B cell (primary cell): ENCODE measurements at regions not wholly inside any gene's neighbourhood (a gene's known extent, or its start where the extent isn't known, plus 50 kb on each side); places are given as distances from the start of the nearest gene placed in this dataset.

Experiments
- ATAC-seq: fragments of 200-7000 bp; cut with Tn5 transposase; one replicate; pipeline ENCODE4 v1.10.0; 2021; ENCODE audit warnings: low read depth, mild to moderate bottlenecking, moderate number of reproducible peaks, moderate library complexity
- CTCF ChIA-PET: fragments of 350-600 bp; sonication (Branson Sonifier 250); formaldehyde crosslinking; loops from one replicate; lab custom pipeline; 2021; ENCODE audit warnings: antibody characterized with exemption, inconsistent platforms; lab: Charles Lee
- POLR2A ChIA-PET: fragments of 350-600 bp; sonication (Branson Sonifier 250); formaldehyde crosslinking; loops from one replicate; lab custom pipeline; 2021; ENCODE audit warnings: antibody characterized with exemption; lab: Charles Lee
- DNase-seq: peaks from one replicate; pipeline ENCODE4 v3.0.0; 2013
- H2AFZ ChIP-seq: 2 replicates; pipeline ENCODE4 v1.6.1; 2012; ENCODE audit warnings: mild to moderate bottlenecking, low read depth, low read length; ENCODE audit not compliant: insufficient read depth, poor library complexity, severe bottlenecking
- H3K27ac ChIP-seq, 2 donors: 1 replicate in 1 of 2; 2 replicates in 1 of 2; pipeline ENCODE4 v1.5.1; 2012 to 2013; ENCODE audit warnings: low read length in 2 of 2, mild to moderate bottlenecking in 2 of 2, moderate library complexity in 1 of 2
- H3K27me3 ChIP-seq, 4 experiments: fragments of 200-600 bp in 1 of 4; sonication (generic) in 1 of 4; replicated peaks in 1 of 4; 1 replicate in 2 of 4; 2 replicates in 2 of 4; pipeline versions ENCODE4 v1.6.1 to v1.7.0; 2013 to 2016; ENCODE audit warnings: low read length in 3 of 4, mild to moderate bottlenecking in 2 of 4, mixed read lengths in 1 of 4, moderate library complexity in 1 of 4; ENCODE audit not compliant: insufficient read depth in 4 of 4, control insufficient read depth in 3 of 4; ENCODE audit errors: control extremely low read depth in 1 of 4
- H3K36me3 ChIP-seq, 2 experiments: replicated peaks in 1 of 2; 1 replicate in 1 of 2; 2 replicates in 1 of 2; pipeline versions ENCODE4 v1.6.1 to v1.7.1; 2013; ENCODE audit warnings: low read length in 1 of 2; ENCODE audit not compliant: insufficient read depth in 2 of 2, control insufficient read depth in 1 of 2; ENCODE audit errors: control extremely low read depth in 1 of 2, extremely low read depth in 1 of 2
- H3K4me1 ChIP-seq, 2 donors: fragments of 200-600 bp in 1 of 2; sonication (generic) in 1 of 2; 1 replicate in 1 of 2; 2 replicates in 1 of 2; pipeline versions ENCODE4 v1.5.1 to v1.6.1; 2013 to 2017; ENCODE audit warnings: low read length in 2 of 2; ENCODE audit not compliant: control insufficient read depth in 2 of 2, insufficient read depth in 2 of 2
- H3K4me2 ChIP-seq: replicated peaks from 2 replicates; pipeline ENCODE3; 2012; ENCODE audit warnings: mild to moderate bottlenecking, low read depth, low read length; ENCODE audit not compliant: poor library complexity, severe bottlenecking
- H3K4me3 ChIP-seq, 5 experiments: fragments of 200-600 bp in 1 of 5; sonication (generic) in 1 of 5; 1 replicate in 3 of 5; 2 replicates in 2 of 5; pipeline versions ENCODE4 v1.5.1 to v1.7.0; 2011 to 2016; ENCODE audit warnings: low read length in 4 of 5, mild to moderate bottlenecking in 4 of 5, low read depth in 2 of 5, control low read depth in 1 of 5, moderate library complexity in 1 of 5; ENCODE audit not compliant: insufficient read depth in 1 of 5; ENCODE audit errors: control extremely low read depth in 1 of 5, extremely low read depth in 1 of 5
- H3K79me2 ChIP-seq: fragments of 200-600 bp; sonication (generic); one replicate; pipeline ENCODE4 v1.6.0; 2016; ENCODE audit warnings: low read length; ENCODE audit not compliant: control insufficient read depth, insufficient read depth
- H3K9ac ChIP-seq: fragments of 200-600 bp; sonication (generic); 2 replicates; pipeline ENCODE4 v1.6.1; 2017; ENCODE audit warnings: mild to moderate bottlenecking, low read length, moderate library complexity
- H3K9me3 ChIP-seq, 3 donors: one replicate each; pipeline versions ENCODE4 v1.6.1 to v1.7.1; 2013; ENCODE audit warnings: low read length in 2 of 3; ENCODE audit not compliant: control insufficient read depth in 2 of 3, insufficient read depth in 1 of 3; ENCODE audit errors: control extremely low read depth in 1 of 3
- H4K20me1 ChIP-seq: 2 replicates; pipeline ENCODE4 v1.6.0; 2012; ENCODE audit warnings: mild to moderate bottlenecking, low read length; ENCODE audit not compliant: insufficient read depth, control insufficient read depth, poor library complexity, severe bottlenecking
- H3K27ac Mint-ChIP-seq: one replicate; pipeline ENCODE4 v1.8.0; 2021; ENCODE audit warnings: mixed read lengths
- H3K27me3 Mint-ChIP-seq: one replicate; pipeline ENCODE4 v1.8.0; 2021; ENCODE audit warnings: mixed read lengths
- H3K4me1 Mint-ChIP-seq: one replicate; pipeline ENCODE4 v1.8.0; 2021; ENCODE audit warnings: mixed read lengths
- H3K4me3 Mint-ChIP-seq: one replicate; pipeline ENCODE4 v1.8.0; 2021; ENCODE audit warnings: mixed read lengths
- H3K9me3 Mint-ChIP-seq: one replicate; pipeline ENCODE4 v1.8.0; 2022; ENCODE audit warnings: mixed read lengths; ENCODE audit not compliant: insufficient read depth
- CTCF ChIP-seq: fragments of 200-600 bp; IDR thresholded peaks from one replicate; pipeline ENCODE4 v1.8.0; 2022; ENCODE audit warnings: antibody characterized with exemption, mild to moderate bottlenecking
- EZH2 ChIP-seq: IDR thresholded peaks from 2 replicates; pipeline ENCODE4 v1.6.1; 2012; ENCODE audit warnings: borderline replicate concordance, low read depth, mild to moderate bottlenecking, moderate library complexity, low read length; ENCODE audit not compliant: insufficient read depth, poor library complexity, severe bottlenecking
- WGBS: methylation state at CpG from one replicate; pipeline ENCODE4 v1.1.5; 2013; ENCODE audit warnings: missing lambda C conversion rate; ENCODE audit not compliant: insufficient coverage; 5-methylcytosine and 5-hydroxymethylcytosine counted together
- intact Hi-C: fragments of 100-400 bp; cut with micrococcal nuclease; formaldehyde crosslinking; loops from one replicate; pipeline ENCODE4 v1.10.0; 2022

GRCh38 chr9:89238424-89238823 is 59.8 kb upstream of the SHC3 start:
- TF ChIP-seq CTCF (no peak), EZH2 (no peak)
- Histone ChIP-seq H3K27me3 (peaks cover 0 to 21% (median 9%) of the 10 kb centered on the region in 4 experiments), H3K27ac (no peak overlapping the region), H3K9ac (no peak overlapping the region), H3K4me3 (no peak overlapping the region), H3K9me3 (no peaks in the 10 kb centered on the region), H4K20me1 (no peaks in the 10 kb centered on the region), H3K36me3 (no peaks in the 10 kb centered on the region), H3K79me2 (no peaks in the 10 kb centered on the region), H3K4me1 (peaks cover 0 to 6% of the 10 kb centered on the region in 2 donors), H2AFZ (no peak overlapping the region), H3K4me2 (no peak overlapping the region)
- H3K27ac Mint-ChIP-seq, result no peak overlapping the region
- peaks cover 3% of the 10 kb centered on the region for H3K9me3 Mint-ChIP-seq
- no CpG with 5 or more reads among the region's 3 CpGs for WGBS
- H3K4me3 Mint-ChIP-seq, result no peak overlapping the region
- ChIA-PET CTCF (interaction anchor here (0.6 kb wide), 1 partner anchor 219 kb away, joined by 3 read pairs; no protein-coding TSS in a partner anchor), POLR2A (no interaction called here)
- intact Hi-C loops, result no loop called here
- DNase-seq (no peak), ATAC-seq (no peak)
- H3K27me3 Mint-ChIP-seq, result peaks cover 36% of the 10 kb centered on the region
- peaks cover 11% of the 10 kb centered on the region for H3K4me1 Mint-ChIP-seq

- no peak for ATAC-seq
- DNase-seq, result no peak
- Histone ChIP-seq H3K4me2 (no peak overlapping the region), H4K20me1 (no peaks in the 10 kb centered on the region), H3K4me1 (no peaks in the 10 kb centered on the region), H3K79me2 (no peaks in the 10 kb centered on the region), H3K9me3 (no peaks in the 10 kb centered on the region), H3K4me3 (no peak overlapping the region), H3K27me3 (peaks cover 0 to under 1% (median 0%) of the 10 kb centered on the region in 4 experiments), H3K36me3 (no peaks in the 10 kb centered on the region), H3K9ac (no peak overlapping the region), H3K27ac (no peak overlapping the region), H2AFZ (no peak overlapping the region)
- H3K27me3 Mint-ChIP-seq, result peaks cover 9% of the 10 kb centered on the region
- no peak for TF ChIP-seq CTCF
- TF ChIP-seq EZH2, result no peak
- intact Hi-C loops, result no loop called here
- CTCF ChIA-PET, result no interaction called here
- H3K4me3 Mint-ChIP-seq, result no peak overlapping the region
- no peak overlapping the region for H3K27ac Mint-ChIP-seq
- H3K9me3 Mint-ChIP-seq, result peaks cover under 1% of the 10 kb centered on the region
- POLR2A ChIA-PET, result interaction anchor here (0.5 kb wide), 1 partner anchor 36 kb away, joined by 3 read pairs; no protein-coding TSS in a partner anchor
- WGBS, result 95% methylated on average over 5 of the region's 8 CpGs
- no peaks in the 10 kb centered on the region for H3K4me1 Mint-ChIP-seq
Observed at GRCh38 chr9:89243296-89244061, 64.9 kb upstream of the SHC3 start.
